ENCODE measurements at regions not wholly inside any gene's neighbourhood (a gene's known extent, or its start where the extent isn't known, plus 50 kb on each side); places are given as distances from the start of the nearest gene placed in this dataset.

DNA sequence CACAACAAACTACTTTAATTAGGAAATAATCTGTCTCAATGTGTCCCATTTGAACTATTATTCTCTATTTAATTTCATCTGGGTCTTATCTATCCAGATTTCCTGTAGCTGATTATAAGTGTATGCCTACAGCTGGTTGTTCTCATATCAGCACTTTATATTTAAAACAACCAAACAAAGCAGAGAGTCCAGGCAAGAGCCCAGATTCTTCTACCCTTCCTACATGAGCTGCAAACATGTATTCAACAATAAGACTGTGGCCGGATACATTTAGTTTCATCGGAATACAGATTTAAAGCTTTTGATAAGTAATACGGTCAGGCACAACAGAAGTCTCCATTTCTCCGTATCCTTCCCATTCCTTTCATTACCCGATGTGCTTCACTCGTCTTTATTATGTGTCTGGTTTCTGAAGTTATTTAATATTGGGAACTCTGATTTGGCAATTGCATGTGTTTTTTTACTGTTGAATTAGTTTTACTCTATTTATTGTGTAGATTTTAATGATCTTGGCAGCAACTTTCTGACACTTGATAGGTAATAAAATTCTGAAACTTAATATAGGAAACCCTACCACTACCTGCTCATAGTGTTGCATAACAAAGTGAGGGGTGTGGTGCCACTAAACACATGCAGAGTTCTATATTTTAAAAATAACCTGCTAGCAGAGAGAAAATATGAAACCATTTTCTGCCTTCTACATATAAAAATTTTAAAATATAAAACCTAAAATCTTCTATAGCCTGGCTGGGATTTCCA, 653.5 kb upstream of the PTCHD4 start:
- TF ChIP-seq, protein P1, sequence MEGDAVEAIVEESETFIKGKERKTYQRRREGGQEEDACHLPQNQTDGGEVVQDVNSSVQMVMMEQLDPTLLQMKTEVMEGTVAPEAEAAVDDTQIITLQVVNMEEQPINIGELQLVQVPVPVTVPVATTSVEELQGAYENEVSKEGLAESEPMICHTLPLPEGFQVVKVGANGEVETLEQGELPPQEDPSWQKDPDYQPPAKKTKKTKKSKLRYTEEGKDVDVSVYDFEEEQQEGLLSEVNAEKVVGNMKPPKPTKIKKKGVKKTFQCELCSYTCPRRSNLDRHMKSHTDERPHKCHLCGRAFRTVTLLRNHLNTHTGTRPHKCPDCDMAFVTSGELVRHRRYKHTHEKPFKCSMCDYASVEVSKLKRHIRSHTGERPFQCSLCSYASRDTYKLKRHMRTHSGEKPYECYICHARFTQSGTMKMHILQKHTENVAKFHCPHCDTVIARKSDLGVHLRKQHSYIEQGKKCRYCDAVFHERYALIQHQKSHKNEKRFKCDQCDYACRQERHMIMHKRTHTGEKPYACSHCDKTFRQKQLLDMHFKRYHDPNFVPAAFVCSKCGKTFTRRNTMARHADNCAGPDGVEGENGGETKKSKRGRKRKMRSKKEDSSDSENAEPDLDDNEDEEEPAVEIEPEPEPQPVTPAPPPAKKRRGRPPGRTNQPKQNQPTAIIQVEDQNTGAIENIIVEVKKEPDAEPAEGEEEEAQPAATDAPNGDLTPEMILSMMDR (IDR thresholded peaks at IDR 0.05; ENCODE audit: insufficient read depth, low read depth, low read length): no peak
- no peak overlapping the region for H3K4me3 ChIP-seq (ENCODE audit: low read depth, low read length)
- DNase-seq (ENCODE audit: low read depth): peak; percentile 51

DNA sequence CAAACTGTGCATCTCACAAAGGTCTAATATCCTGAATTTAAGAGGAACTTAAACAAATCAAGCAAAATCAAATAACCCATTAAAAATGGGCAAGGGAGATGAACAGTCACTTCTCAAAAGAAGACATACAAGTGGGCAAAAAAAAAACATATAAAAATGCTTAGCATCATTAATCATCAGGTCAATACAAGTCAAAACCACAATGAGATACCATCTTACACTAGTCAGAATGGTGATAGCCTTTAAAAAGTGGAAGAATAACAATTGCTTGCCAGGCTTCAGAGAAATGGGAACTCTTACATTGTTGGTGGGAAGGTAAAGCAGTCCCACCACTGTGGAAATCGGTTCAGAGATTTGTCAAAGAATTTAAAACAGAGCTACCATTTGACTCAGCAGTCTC, 646.7 kb upstream of the PTCHD4 start:
- no peak for DNase-seq (ENCODE audit: low read depth)
- TF ChIP-seq, protein P1 (IDR thresholded peaks at IDR 0.05; ENCODE audit: insufficient read depth, low read depth, low read length): no peak

DNA sequence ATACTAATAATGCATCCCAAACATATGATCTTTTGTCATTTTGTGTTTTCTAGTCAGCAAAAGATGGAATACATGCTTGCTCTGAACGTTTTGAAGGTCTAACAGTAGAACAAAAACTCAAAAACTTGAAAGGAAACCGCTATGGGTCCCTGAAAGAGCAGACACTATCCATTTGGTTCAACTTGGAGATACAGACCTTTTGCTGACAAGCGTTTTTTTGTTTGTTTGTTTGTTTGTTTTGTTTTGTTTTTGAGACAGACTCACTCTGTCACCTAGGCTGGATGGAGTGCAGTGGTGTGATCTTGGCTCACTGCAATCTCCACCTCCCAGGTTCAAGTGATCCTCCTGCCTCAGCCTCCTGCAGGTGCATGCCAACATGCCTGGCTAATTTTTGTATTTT, 644.3 kb upstream of the PTCHD4 start:
- TF ChIP-seq, protein P1 (IDR thresholded peaks at IDR 0.05; ENCODE audit: insufficient read depth, low read depth, low read length): no peak
- DNase-seq (ENCODE audit: low read depth): no peak

More for the DNA sequence above, 646.7 kb upstream of the PTCHD4 start:
- H3K4me3 ChIP-seq (ENCODE audit: low read depth, low read length): no peak overlapping the region

DNA sequence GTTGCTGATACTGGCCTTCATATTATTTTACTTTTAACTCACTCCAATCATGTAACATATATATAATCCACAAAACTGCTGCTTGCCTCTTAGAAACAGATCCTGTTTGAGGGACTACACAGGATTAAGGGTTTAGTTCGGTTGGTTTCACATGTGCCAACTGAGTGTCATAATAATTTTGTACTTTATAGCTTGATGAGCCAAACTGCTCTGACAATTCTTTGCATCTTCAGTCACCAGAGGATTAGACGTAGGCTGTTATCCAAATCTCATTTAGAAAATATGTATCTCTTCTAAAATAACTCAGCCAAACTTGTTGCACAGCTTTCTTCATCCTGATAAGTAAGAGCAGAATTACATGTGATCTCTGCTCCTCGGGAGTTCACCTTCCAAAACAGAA, 643.6 kb upstream of the PTCHD4 start:
- H3K4me3 ChIP-seq (ENCODE audit: low read depth, low read length): no peak overlapping the region
- TF ChIP-seq, protein P1 (IDR thresholded peaks at IDR 0.05; ENCODE audit: insufficient read depth, low read depth, low read length): no peak
- DNase-seq (ENCODE audit: low read depth): no peak

More for the DNA sequence above, 644.3 kb upstream of the PTCHD4 start:
- no peak overlapping the region for H3K4me3 ChIP-seq (ENCODE audit: low read depth, low read length)

DNA sequence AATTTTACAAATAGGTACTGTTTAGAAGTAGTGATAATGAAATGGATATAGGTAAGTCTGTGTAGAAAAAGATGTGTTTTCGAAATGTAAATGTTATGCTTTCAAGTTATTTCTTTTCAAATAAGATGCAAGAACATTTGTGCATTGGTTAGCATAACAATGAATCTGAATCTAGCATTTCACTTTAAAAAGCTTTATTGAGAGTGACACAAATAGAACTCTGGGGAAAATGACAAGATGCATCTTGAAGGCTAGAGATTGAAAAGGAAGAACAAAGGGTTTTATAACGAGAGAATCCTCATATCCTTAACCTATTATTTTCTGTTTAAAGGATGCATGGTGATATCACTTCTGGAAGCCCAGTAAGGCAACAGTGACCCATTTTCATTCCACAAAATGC, 639.9 kb upstream of the PTCHD4 start:
- H3K4me3 ChIP-seq (ENCODE audit: low read depth, low read length): no peak overlapping the region
- TF ChIP-seq, protein P1 (IDR thresholded peaks at IDR 0.05; ENCODE audit: insufficient read depth, low read depth, low read length): no peak
- DNase-seq (ENCODE audit: low read depth): no peak

DNA sequence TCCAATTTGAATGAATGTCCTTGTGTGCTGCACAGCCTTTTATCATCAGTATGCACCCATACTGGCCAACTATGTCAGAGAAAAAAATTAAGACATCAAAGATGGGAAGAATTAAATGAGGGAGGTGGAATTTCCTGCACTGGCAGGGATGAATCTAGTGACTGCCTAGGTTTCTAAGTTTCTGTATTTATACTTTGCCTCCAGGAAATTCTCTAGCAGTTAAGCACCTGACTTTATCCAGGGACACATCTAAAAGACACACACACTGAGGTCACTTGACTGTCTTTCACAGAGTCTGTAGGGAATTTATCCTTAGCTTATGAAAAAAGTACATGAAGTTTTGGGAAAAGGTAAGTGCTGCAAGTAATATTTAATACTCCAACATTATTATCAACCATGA, 636.5 kb upstream of the PTCHD4 start:
- no peak overlapping the region for H3K4me3 ChIP-seq (ENCODE audit: low read depth, low read length)
- no peak for DNase-seq (ENCODE audit: low read depth)
- TF ChIP-seq, protein P1 (IDR thresholded peaks at IDR 0.05; ENCODE audit: insufficient read depth, low read depth, low read length): no peak

DNA sequence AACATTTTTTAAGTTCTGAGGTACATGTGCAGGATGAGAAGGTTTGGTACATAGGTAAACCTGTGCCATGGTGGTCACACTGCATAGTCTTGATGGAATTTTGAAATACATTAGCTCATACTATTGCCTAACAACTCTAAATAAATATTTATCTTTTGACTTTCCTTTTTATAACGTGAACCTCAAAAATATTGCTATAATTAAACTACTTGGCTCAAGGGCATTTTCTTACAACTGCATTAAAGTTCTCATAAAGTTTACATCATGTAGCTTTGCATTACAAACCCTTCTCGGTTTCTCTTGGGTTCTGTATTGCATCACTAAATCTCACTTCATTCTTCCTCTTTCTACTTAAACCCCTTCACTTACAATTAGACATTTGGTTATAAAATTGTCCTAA, 636.0 kb upstream of the PTCHD4 start:
- peak; percentile 63 for DNase-seq (ENCODE audit: low read depth)
- no peak overlapping the region for H3K4me3 ChIP-seq (ENCODE audit: low read depth, low read length)
- TF ChIP-seq, protein P1 (IDR thresholded peaks at IDR 0.05; ENCODE audit: insufficient read depth, low read depth, low read length): no peak

Measured in fibroblast of villous mesenchyme (primary cell).